Lung (tissue), 11 donors: ENCODE measurements at regions not wholly inside any gene's neighbourhood (a gene's known extent, or its start where the extent isn't known, plus 50 kb on each side); places are given as distances from the start of the nearest gene placed in this dataset.

Experiments used
- ATAC-seq: fragments of 200-7000 bp; cut with Tn5 transposase; one replicate; pipeline ENCODE4 v1.9.1; 2020; ENCODE audit warnings: moderate number of reproducible peaks; ENCODE audit not compliant: insufficient read depth, low FRiP score
- DNase-seq, 3 donors: peaks; one replicate each; pipeline ENCODE4 v3.0.0-alpha.2; 2013 to 2017
- H3K27ac ChIP-seq, 2 donors: one replicate each; pipeline ENCODE4 v1.5.1; 2013; ENCODE audit warnings: mild to moderate bottlenecking in 2 of 2, moderate library complexity in 2 of 2, control low read depth in 1 of 2, inconsistent platforms in 1 of 2, low read depth in 1 of 2, low read length in 1 of 2
- H3K27me3 ChIP-seq, 3 donors: one replicate each; pipeline ENCODE4 v1.5.1; 2013; ENCODE audit warnings: low read length in 2 of 3; ENCODE audit not compliant: control insufficient read depth in 3 of 3, insufficient read depth in 3 of 3
- H3K36me3 ChIP-seq, 4 donors: one replicate each; pipeline ENCODE4 v1.5.1; 2013; ENCODE audit warnings: low read length in 4 of 4, mild to moderate bottlenecking in 1 of 4, moderate library complexity in 1 of 4; ENCODE audit not compliant: control insufficient read depth in 4 of 4, insufficient read depth in 4 of 4
- H3K4me1 ChIP-seq, 5 donors: one replicate each; pipeline ENCODE4 v1.5.1; 2013; ENCODE audit warnings: low read length in 5 of 5, mild to moderate bottlenecking in 2 of 5, moderate library complexity in 1 of 5; ENCODE audit not compliant: control insufficient read depth in 5 of 5, insufficient read depth in 5 of 5
- H3K4me3 ChIP-seq: one replicate; pipeline ENCODE4 v1.5.1; 2013; ENCODE audit warnings: mild to moderate bottlenecking, control low read depth, moderate library complexity
- H3K9ac ChIP-seq, 2 donors: one replicate each; pipeline ENCODE4 v1.5.1; 2013; ENCODE audit warnings: low read length in 2 of 2, control low read depth in 1 of 2; ENCODE audit not compliant: insufficient read depth in 1 of 2
- H3K9me3 ChIP-seq, 4 donors: one replicate each; pipeline ENCODE4 v1.5.1; 2013; ENCODE audit warnings: low read length in 3 of 4, mild to moderate bottlenecking in 1 of 4, moderate library complexity in 1 of 4; ENCODE audit not compliant: control insufficient read depth in 4 of 4, insufficient read depth in 3 of 4
- CTCF ChIP-seq: IDR thresholded peaks from 2 replicates; pipeline ENCODE4 v1.5.1; 2012; ENCODE audit warnings: mild to moderate bottlenecking; ENCODE audit errors: control extremely low read depth, extremely low read depth
- WGBS, 2 donors: extraction: QIAGEN DNeasy Blood & Tissue Kit; methylation state at CpG; one replicate each; pipeline ENCODE4 v1.1.7; 2013; 5-methylcytosine and 5-hydroxymethylcytosine counted together
- donor health status: control.
- donor health status: control.
- donor health status: Bipolar disorder and iron deficiency.
- donor health status: healthy.
- donor health status: DM: yes; HTN: yes; CAD: no.

- ATAC-seq (no peak), DNase-seq (no peak)
- H3K4me3 ChIP-seq = no peak overlapping the region
- peaks cover 0 to 1% (median 0%) of the 10 kb centered on the region in 5 donors for H3K4me1 ChIP-seq
- no peak overlapping the region for H3K27ac ChIP-seq
- H3K9me3 ChIP-seq = no peaks in the 10 kb centered on the region
- H3K9ac ChIP-seq = no peak overlapping the region
- no peak for TF ChIP-seq CTCF
- H3K36me3 ChIP-seq = no peaks in the 10 kb centered on the region
- H3K27me3 ChIP-seq = no peaks in the 10 kb centered on the region
- WGBS, 2 donors = 95% methylated on average over 3 of the region's 3 CpGs
Measured at GRCh38 chr1:95631695-95632094, 397.7 kb downstream of the RWDD3 start.

- no peak for ATAC-seq
- peak in 1 of 3 donors; percentile 22 for DNase-seq
- Histone ChIP-seq H3K4me3 (no peak overlapping the region), H3K4me1 (peaks cover 0 to 4% (median 0%) of the 10 kb centered on the region in 5 donors), H3K9me3 (no peaks in the 10 kb centered on the region), H3K9ac (no peak overlapping the region), H3K27me3 (no peaks in the 10 kb centered on the region), H3K36me3 (no peaks in the 10 kb centered on the region), H3K27ac (no peak overlapping the region)
- no peak for TF ChIP-seq CTCF
- WGBS, 2 donors = 85 to 96% methylated on average over 3 of the region's 3 CpGs
Measured at GRCh38 chr1:95635811-95636210, 401.8 kb downstream of the RWDD3 start.

DNA sequence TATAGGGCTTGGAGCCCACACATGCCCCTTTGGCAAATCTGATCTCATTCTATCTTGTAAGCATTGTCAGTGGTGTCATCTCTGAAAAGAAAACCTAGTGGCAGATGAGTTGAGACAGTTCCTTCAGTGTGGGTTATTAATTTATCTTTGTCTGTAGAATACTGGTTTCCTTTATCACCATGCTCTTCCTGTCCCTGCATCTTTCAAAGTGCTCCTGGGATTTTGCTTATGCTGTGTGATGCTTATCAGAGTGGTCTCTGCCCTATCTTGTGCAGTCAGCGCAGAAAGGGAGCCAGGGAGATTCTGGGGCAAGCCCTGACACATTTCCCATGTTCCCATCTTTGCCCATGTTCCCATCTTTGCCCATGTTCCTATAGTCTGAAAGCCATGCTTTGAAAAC, 402.9 kb downstream of the RWDD3 start:
- no peaks in the 10 kb centered on the region for H3K9me3 ChIP-seq
- no peaks in the 10 kb centered on the region for H3K27me3 ChIP-seq
- no peak for DNase-seq
- H3K4me1 ChIP-seq = peaks cover 0 to 11% (median 0%) of the 10 kb centered on the region in 5 donors
- H3K27ac ChIP-seq = no peak overlapping the region
- no peak overlapping the region for H3K4me3 ChIP-seq
- H3K9ac ChIP-seq = no peak overlapping the region
- no peak for TF ChIP-seq CTCF
- 53 to 68% methylated on average over 1 of the region's 1 CpG for WGBS, 2 donors
- H3K36me3 ChIP-seq = no peaks in the 10 kb centered on the region
- no peak for ATAC-seq

GRCh38 chr1:95640746-95641145, 406.7 kb downstream of the RWDD3 start:
- 52 to 67% methylated on average over 2 of the region's 2 CpGs for WGBS, 2 donors
- no peaks in the 10 kb centered on the region for H3K9me3 ChIP-seq
- DNase-seq = peak; percentile 53 to 76 (median 70)
- H3K4me1 ChIP-seq = peaks cover 0 to 11% (median 0%) of the 10 kb centered on the region in 5 donors
- TF ChIP-seq CTCF = no peak
- no peak for ATAC-seq
- H3K36me3 ChIP-seq = no peaks in the 10 kb centered on the region
- H3K27me3 ChIP-seq = no peaks in the 10 kb centered on the region
- H3K9ac ChIP-seq = no peak overlapping the region
- no peak overlapping the region for H3K27ac ChIP-seq
- no peak overlapping the region for H3K4me3 ChIP-seq
